ENCODE measurements at regions not wholly inside any gene's neighbourhood (a gene's known extent, or its start where the extent isn't known, plus 50 kb on each side); places are given as distances from the start of the nearest gene placed in this dataset.
"Not testable (repeated sequence)": the region's sequence is repeated elsewhere in the genome, so short reads cannot be mapped to it uniquely, and the experiment has no call there.

DNA sequence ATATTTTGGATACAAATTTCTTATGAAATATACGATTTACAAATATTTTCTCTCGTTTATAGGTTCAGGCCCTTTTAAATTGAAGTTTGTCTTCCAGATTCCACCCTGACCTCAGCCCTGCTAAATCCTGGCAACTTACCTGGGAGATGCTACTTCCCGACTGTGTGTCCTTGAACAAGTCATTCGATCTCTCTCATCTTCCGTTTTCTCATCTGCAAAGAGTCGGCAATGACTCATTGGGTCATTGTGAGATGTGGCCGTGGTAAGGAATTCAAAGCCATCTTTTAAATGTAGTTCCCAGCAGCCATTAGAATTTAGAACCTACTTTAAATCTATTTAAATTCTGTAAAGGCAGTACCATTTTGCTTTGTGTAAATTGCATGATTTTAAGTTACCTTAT, 72.5 kb downstream of the LHX2 start:
- ChIA-PET CTCF (no interaction called here), POLR2A (no interaction called here)
- H3K27ac Mint-ChIP-seq: no peak overlapping the region
- no peaks in the 10 kb centered on the region for H3K4me1 Mint-ChIP-seq (ENCODE audit: low read depth)
- intact Hi-C loops (cut with micrococcal nuclease): no loop called here
- H3K4me3 Mint-ChIP-seq: no peak overlapping the region
- DNase-seq (no peak), ATAC-seq (no peak)
- peaks cover 1% of the 10 kb centered on the region for H3K36me3 Mint-ChIP-seq (ENCODE audit: low read depth)
- H3K9me3 Mint-ChIP-seq: peaks cover 9% of the 10 kb centered on the region
- H3K27me3 Mint-ChIP-seq: peaks cover 2% of the 10 kb centered on the region
- TF ChIP-seq, protein P1, sequence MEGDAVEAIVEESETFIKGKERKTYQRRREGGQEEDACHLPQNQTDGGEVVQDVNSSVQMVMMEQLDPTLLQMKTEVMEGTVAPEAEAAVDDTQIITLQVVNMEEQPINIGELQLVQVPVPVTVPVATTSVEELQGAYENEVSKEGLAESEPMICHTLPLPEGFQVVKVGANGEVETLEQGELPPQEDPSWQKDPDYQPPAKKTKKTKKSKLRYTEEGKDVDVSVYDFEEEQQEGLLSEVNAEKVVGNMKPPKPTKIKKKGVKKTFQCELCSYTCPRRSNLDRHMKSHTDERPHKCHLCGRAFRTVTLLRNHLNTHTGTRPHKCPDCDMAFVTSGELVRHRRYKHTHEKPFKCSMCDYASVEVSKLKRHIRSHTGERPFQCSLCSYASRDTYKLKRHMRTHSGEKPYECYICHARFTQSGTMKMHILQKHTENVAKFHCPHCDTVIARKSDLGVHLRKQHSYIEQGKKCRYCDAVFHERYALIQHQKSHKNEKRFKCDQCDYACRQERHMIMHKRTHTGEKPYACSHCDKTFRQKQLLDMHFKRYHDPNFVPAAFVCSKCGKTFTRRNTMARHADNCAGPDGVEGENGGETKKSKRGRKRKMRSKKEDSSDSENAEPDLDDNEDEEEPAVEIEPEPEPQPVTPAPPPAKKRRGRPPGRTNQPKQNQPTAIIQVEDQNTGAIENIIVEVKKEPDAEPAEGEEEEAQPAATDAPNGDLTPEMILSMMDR (IDR thresholded peaks at IDR 0.05): no peak

DNA sequence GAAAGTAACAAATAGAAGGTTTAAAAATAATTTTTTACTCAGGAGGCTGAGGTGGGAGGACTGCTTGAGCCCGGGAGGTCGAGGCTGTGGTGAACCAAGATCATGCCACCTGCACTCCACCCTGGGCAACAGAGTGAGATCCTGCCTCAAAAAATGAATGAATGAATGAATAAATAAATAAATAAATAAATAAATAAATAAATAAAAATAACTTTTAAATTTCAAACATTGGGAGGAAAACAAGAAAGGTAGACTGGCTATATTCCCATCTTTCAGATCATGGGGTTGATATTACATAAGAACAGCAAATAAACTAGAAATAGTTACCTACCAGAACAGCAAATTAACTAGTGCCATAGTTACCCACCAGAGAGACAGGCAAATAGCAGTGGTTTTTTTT, 75.7 kb downstream of the LHX2 start:
- TF ChIP-seq, protein P1 (IDR thresholded peaks at IDR 0.05): no peak
- intact Hi-C loops (cut with micrococcal nuclease): no loop called here
- no peak overlapping the region for H3K27ac Mint-ChIP-seq
- peaks cover 1% of the 10 kb centered on the region for H3K36me3 Mint-ChIP-seq (ENCODE audit: low read depth)
- ATAC-seq (no peak), DNase-seq (no peak)
- peaks cover 8% of the 10 kb centered on the region for H3K27me3 Mint-ChIP-seq
- CTCF ChIA-PET: no interaction called here
- POLR2A ChIA-PET: no interaction called here
- H3K4me3 Mint-ChIP-seq: no peak overlapping the region
- H3K9me3 Mint-ChIP-seq: peaks cover 9% of the 10 kb centered on the region
- H3K4me1 Mint-ChIP-seq (ENCODE audit: low read depth): no peaks in the 10 kb centered on the region

DNA sequence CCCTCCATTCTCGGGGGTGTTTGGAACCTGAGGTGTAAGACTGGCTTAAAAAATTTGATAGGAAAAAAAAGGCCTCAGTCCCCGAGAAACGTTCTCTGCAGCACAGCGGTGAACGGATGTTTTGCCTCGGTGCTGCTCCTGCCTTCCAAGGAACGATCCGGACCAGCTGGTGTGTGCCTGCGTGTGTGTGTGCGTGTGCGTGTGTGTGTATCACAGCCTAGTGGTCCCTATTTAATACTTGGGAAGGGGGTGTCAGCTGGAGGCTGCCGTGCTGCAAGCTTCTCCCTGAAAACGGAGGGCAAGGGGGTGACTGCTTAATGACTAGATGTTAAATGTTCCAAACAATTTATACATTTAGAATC, 76.9 kb downstream of the LHX2 start:
- peaks cover 1% of the 10 kb centered on the region for H3K36me3 Mint-ChIP-seq (ENCODE audit: low read depth)
- no peaks in the 10 kb centered on the region for H3K4me1 Mint-ChIP-seq (ENCODE audit: low read depth)
- H3K9me3 Mint-ChIP-seq: peaks cover 9% of the 10 kb centered on the region
- TF ChIP-seq, protein P1 (IDR thresholded peaks at IDR 0.05): no peak
- H3K27me3 Mint-ChIP-seq: peaks cover 8% of the 10 kb centered on the region
- ATAC-seq: no peak
- H3K27ac Mint-ChIP-seq: no peak overlapping the region
- intact Hi-C loops (cut with micrococcal nuclease): no loop called here
- no peak overlapping the region for H3K4me3 Mint-ChIP-seq
- DNase-seq: no peak
- ChIA-PET POLR2A (no interaction called here), CTCF (no interaction called here)

DNA sequence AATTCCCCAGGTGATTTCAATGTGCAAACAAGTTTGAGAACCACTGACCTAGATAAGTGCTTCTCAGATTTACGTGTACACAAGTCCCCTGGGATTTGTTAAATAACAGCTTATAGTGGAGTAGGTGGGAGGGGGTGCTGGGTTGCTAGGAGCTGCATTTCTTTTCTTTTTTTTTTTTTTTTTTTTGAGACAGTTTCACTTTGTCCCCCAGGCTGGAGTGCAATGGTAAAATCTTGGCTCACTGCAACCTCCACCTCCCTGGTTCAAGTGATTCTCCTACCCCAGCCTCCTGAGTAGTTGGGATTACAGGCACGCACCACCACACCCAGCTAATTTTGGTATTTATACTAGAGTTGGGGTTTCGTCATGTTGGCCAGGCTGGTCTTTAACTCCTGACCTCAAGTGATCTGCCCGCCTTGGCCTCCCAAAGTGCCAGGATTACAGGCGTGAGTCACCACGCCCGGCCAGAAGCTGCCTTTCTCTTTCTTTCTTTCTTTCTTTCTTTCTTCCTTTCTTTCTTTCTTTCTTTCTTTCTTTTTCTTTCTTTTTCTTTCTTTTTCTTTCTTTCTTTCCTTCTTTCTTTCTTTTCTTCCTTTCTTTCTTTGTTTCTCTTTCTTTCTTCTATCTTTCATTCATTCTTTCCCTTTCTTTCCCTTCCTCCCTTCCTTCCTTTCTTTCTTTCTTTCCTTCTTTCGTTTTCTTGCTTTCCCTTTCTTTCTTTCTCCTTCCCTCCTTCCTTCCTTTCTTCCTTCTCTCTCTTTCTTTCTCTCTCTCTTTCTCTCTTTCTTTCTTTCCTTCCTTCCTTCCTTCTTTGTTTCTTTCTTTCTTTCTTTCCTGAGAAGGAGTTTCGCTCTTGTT, 78.3 kb downstream of the LHX2 start:
- H3K27me3 Mint-ChIP-seq; H3K9me3 Mint-ChIP-seq; CTCF ChIA-PET; H3K27ac Mint-ChIP-seq; POLR2A ChIA-PET; H3K4me3 Mint-ChIP-seq; intact Hi-C loops (cut with micrococcal nuclease); H3K4me1 Mint-ChIP-seq (ENCODE audit: low read depth); ATAC-seq; H3K36me3 Mint-ChIP-seq (ENCODE audit: low read depth); DNase-seq: not testable (repeated sequence)

DNA sequence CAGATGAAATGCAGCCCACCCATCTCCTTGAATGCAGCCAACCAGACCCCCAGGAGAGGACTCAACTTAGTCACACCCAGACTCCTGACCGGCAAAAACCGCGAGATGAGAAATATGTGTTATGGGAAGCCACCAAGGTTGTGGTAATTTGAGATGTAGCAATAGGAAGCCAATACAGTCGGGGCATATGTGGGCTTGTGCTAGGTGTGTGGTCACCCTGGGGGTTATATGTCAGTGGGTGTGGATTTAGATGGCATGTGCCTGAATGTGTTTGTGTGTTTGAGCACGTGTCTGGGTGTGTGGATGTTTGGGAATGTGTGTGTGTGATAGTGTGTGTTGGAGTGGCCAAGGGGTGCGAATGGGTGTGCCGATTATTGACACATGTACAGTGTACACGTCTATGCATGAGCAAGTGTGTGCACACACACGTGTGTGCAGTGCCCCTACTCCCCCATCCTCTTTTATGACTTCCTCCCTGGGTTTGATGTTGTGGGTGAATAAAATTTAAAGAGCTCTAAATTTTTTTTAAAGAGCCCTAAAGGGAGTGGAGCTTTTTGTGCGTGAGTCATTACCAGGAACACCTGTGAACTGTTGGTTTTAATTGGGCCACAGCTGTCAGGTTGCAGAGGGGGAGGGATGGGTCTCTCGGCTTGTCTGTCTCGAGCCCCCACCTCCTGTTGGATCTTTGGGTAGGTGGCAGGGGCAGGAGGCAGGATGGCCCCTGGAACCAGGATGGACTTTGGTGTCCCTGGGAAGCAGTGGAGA, 86.8 kb downstream of the LHX2 start:
- peaks cover 27% of the 10 kb centered on the region for H3K27me3 Mint-ChIP-seq
- ChIA-PET POLR2A (no interaction called here), CTCF (no interaction called here)
- intact Hi-C loops (cut with micrococcal nuclease): no loop called here
- H3K4me1 Mint-ChIP-seq (ENCODE audit: low read depth): no peaks in the 10 kb centered on the region
- ATAC-seq (no peak), DNase-seq (no peak)
- no peaks in the 10 kb centered on the region for H3K9me3 Mint-ChIP-seq
- no peak overlapping the region for H3K4me3 Mint-ChIP-seq
- no peaks in the 10 kb centered on the region for H3K36me3 Mint-ChIP-seq (ENCODE audit: low read depth)
- no peak overlapping the region for H3K27ac Mint-ChIP-seq
- TF ChIP-seq, protein P1 (IDR thresholded peaks at IDR 0.05): no peak

Measured in activated CD8-positive, alpha-beta T cell treated with anti-CD3 and anti-CD28 coated beads for 36 hours (primary cell).